HG02970 (cell line): ENCODE measurements at regions not wholly inside any gene's neighbourhood (a gene's known extent, or its start where the extent isn't known, plus 50 kb on each side); places are given as distances from the start of the nearest gene placed in this dataset.

Source experiments
- ATAC-seq: cut with Tn5 transposase; IDR thresholded peaks from one replicate; pipeline ENCODE4 v1.9.1; 2021; ENCODE audit warnings: mild to moderate bottlenecking, moderate library complexity, moderate number of reproducible peaks; ENCODE audit not compliant: unreplicated experiment, low FRiP score

- ATAC-seq = no peak
Observed at GRCh38 chr5:15266841-15267240, 233.1 kb upstream of the FBXL7 start.

GRCh38 chr5:15266229-15266628 is 233.8 kb upstream of the FBXL7 start:
- no peak for ATAC-seq

- no peak for ATAC-seq
Observed at GRCh38 chr5:15263942-15264341, 236.0 kb upstream of the FBXL7 start.

GRCh38 chr5:15263406-15263805 is 236.6 kb upstream of the FBXL7 start:
- no peak for ATAC-seq

- no peak for ATAC-seq
Observed at GRCh38 chr5:15261269-15261995, 238.5 kb upstream of the FBXL7 start.

GRCh38 chr5:15260356-15261268 is 239.4 kb upstream of the FBXL7 start:
- no peak for ATAC-seq

- no peak for ATAC-seq
Observed at GRCh38 chr5:15256485-15256884, 243.5 kb upstream of the FBXL7 start.

- no peak for ATAC-seq
Observed at GRCh38 chr5:15255576-15255975, 244.4 kb upstream of the FBXL7 start.

- ATAC-seq = no peak
Observed at GRCh38 chr5:15254607-15255006, 245.4 kb upstream of the FBXL7 start.

GRCh38 chr5:15252331-15252730 is 247.6 kb upstream of the FBXL7 start:
- no peak for ATAC-seq

- ATAC-seq = no peak
Observed at GRCh38 chr5:15249152-15249551, 250.8 kb upstream of the FBXL7 start.

- ATAC-seq = no peak
Observed at GRCh38 chr5:15248731-15249130, 251.2 kb upstream of the FBXL7 start.

GRCh38 chr5:15245913-15246312 is 254.1 kb upstream of the FBXL7 start:
- ATAC-seq = no peak

- ATAC-seq = no peak
Observed at GRCh38 chr5:15243301-15244020, 256.5 kb upstream of the FBXL7 start.

- ATAC-seq = no peak
Observed at GRCh38 chr5:15241216-15241821, 258.7 kb upstream of the FBXL7 start.

GRCh38 chr5:15238006-15238405 is 262.0 kb upstream of the FBXL7 start:
- ATAC-seq = no peak

- ATAC-seq = no peak
Observed at GRCh38 chr5:15236911-15237508, 263.0 kb upstream of the FBXL7 start.

GRCh38 chr5:15234911-15235310 is 265.1 kb upstream of the FBXL7 start:
- ATAC-seq = no peak

GRCh38 chr5:15234366-15234765 is 265.6 kb upstream of the FBXL7 start:
- ATAC-seq = no peak

GRCh38 chr5:15233566-15233965 is 266.4 kb upstream of the FBXL7 start:
- ATAC-seq = no peak
